Calu3 (cell line): ENCODE measurements at regions not wholly inside any gene's neighbourhood (a gene's known extent, or its start where the extent isn't known, plus 50 kb on each side); places are given as distances from the start of the nearest gene placed in this dataset.

ENCODE experiments used
- BruUV-seq: library from RNA; stranded (reverse); fragments of 400-500 nt; replicated peaks from 2 replicates; lab custom pipeline; 2021; lab: Mats Ljungman, UMichigan
- CTCF ChIA-PET: fragments of 300-600 bp; sonication (Branson Sonifier 250); formaldehyde crosslinking; loops from one replicate; lab custom pipeline; 2022; ENCODE audit warnings: antibody characterized with exemption; lab: Charles Lee
- DNase-seq: peaks from one replicate; pipeline ENCODE4 v3.0.0; 2022
- H3K27ac Mint-ChIP-seq: one replicate; pipeline ENCODE4 v1.8.0; 2022; ENCODE audit warnings: mixed read lengths; ENCODE audit not compliant: unreplicated experiment
- H3K27me3 Mint-ChIP-seq: one replicate; pipeline ENCODE4 v1.8.0; 2022; ENCODE audit warnings: mixed read lengths; ENCODE audit not compliant: unreplicated experiment
- H3K36me3 Mint-ChIP-seq: one replicate; pipeline ENCODE4 v1.8.0; 2022; ENCODE audit warnings: mild to moderate bottlenecking, moderate library complexity, mixed read lengths; ENCODE audit not compliant: insufficient read depth, unreplicated experiment
- H3K4me1 Mint-ChIP-seq: one replicate; pipeline ENCODE4 v1.8.0; 2022; ENCODE audit warnings: mild to moderate bottlenecking, low read depth, mixed read lengths; ENCODE audit not compliant: unreplicated experiment
- H3K4me3 Mint-ChIP-seq: one replicate; pipeline ENCODE4 v1.8.0; 2022; ENCODE audit warnings: mild to moderate bottlenecking, low read depth, moderate library complexity, mixed read lengths; ENCODE audit not compliant: unreplicated experiment
- H3K9me3 Mint-ChIP-seq: one replicate; pipeline ENCODE4 v1.8.0; 2022; ENCODE audit warnings: low read depth, mixed read lengths; ENCODE audit not compliant: unreplicated experiment
- CTCF ChIP-seq: fragments of 200-600 bp; IDR thresholded peaks from one replicate; pipeline ENCODE4 v1.8.0; 2022; ENCODE audit warnings: antibody characterized with exemption; ENCODE audit not compliant: unreplicated experiment
- intact Hi-C: fragments of 100-400 bp; cut with micrococcal nuclease; formaldehyde crosslinking; loops from one replicate; pipeline ENCODE4 v1.10.0; 2022; ENCODE audit not compliant: unreplicated experiment

GRCh38 chr4:124278477-124278876 lies 434.1 kb downstream of the ANKRD50 start:
- intact Hi-C loops, result loop anchor here (2.0 kb wide), 1 partner anchor 36 kb away; no protein-coding TSS in a partner anchor
- CTCF ChIA-PET, result no interaction called here
- no peaks in the 10 kb centered on the region for H3K27me3 Mint-ChIP-seq
- peaks cover 45% of the 10 kb centered on the region for H3K4me1 Mint-ChIP-seq
- H3K36me3 Mint-ChIP-seq, result no peaks in the 10 kb centered on the region
- TF ChIP-seq CTCF, result no peak
- peak; percentile 46 for DNase-seq
- H3K9me3 Mint-ChIP-seq, result peaks cover 4% of the 10 kb centered on the region
- no peak overlapping the region for H3K4me3 Mint-ChIP-seq
- H3K27ac Mint-ChIP-seq, result peak overlapping the region; percentile 65
- no TSS peak for BruUV-seq

GRCh38 chr4:124279741-124280140 lies 432.8 kb downstream of the ANKRD50 start:
- BruUV-seq, result no TSS peak
- Mint-ChIP-seq H3K4me3 (no peak overlapping the region), H3K36me3 (no peaks in the 10 kb centered on the region), H3K9me3 (no peaks in the 10 kb centered on the region), H3K27ac (no peak overlapping the region), H3K27me3 (no peaks in the 10 kb centered on the region), H3K4me1 (peaks cover 45% of the 10 kb centered on the region)
- no peak for TF ChIP-seq CTCF
- intact Hi-C loops, result loop anchor here (2.0 kb wide), 1 partner anchor 35 kb away; no protein-coding TSS in a partner anchor
- CTCF ChIA-PET, result no interaction called here
- DNase-seq, result no peak

- no peaks in the 10 kb centered on the region for H3K27me3 Mint-ChIP-seq
- H3K4me3 Mint-ChIP-seq, result no peak overlapping the region
- intact Hi-C loops, result no loop called here
- H3K9me3 Mint-ChIP-seq, result no peaks in the 10 kb centered on the region
- peaks cover 33% of the 10 kb centered on the region for H3K4me1 Mint-ChIP-seq
- no peaks in the 10 kb centered on the region for H3K36me3 Mint-ChIP-seq
- DNase-seq, result no peak
- no TSS peak for BruUV-seq
- CTCF ChIA-PET, result no interaction called here
- no peak for TF ChIP-seq CTCF
- no peak overlapping the region for H3K27ac Mint-ChIP-seq
These were observed 430.1 kb downstream of the ANKRD50 start for GRCh38 chr4:124282301-124282898.

GRCh38 chr4:124288706-124289486 lies 423.6 kb downstream of the ANKRD50 start:
- peaks cover 11% of the 10 kb centered on the region for H3K4me1 Mint-ChIP-seq
- no TSS peak for BruUV-seq
- H3K36me3 Mint-ChIP-seq, result no peaks in the 10 kb centered on the region
- CTCF ChIA-PET, result no interaction called here
- H3K27ac Mint-ChIP-seq, result no peak overlapping the region
- H3K4me3 Mint-ChIP-seq, result no peak overlapping the region
- intact Hi-C loops, result no loop called here
- no peak for TF ChIP-seq CTCF
- no peak for DNase-seq
- no peaks in the 10 kb centered on the region for H3K27me3 Mint-ChIP-seq
- H3K9me3 Mint-ChIP-seq, result no peaks in the 10 kb centered on the region
